ENCODE measurements at regions not wholly inside any gene's neighbourhood (a gene's known extent, or its start where the extent isn't known, plus 50 kb on each side); places are given as distances from the start of the nearest gene placed in this dataset.

DNA sequence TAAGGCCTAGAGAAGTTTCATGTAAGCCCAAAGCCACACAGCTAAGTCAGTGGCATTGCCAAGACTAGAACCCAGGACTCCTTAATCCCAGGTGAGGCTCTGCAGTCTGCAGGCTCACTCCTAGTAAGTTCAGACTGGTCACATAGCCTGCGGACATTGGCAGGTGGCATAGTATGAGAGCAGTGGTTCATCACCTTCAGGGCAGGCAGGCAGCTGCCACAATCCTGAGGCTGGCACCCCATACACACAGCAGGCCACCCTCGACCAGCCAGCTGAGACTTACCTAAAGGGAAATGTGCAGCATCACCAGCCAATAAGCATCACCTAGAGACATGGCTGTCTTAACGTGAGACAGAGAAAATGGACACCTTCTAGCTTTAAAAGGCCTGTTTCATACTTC is 231.6 kb upstream of the UBASH3B start:
- TF ChIP-seq, protein P1, sequence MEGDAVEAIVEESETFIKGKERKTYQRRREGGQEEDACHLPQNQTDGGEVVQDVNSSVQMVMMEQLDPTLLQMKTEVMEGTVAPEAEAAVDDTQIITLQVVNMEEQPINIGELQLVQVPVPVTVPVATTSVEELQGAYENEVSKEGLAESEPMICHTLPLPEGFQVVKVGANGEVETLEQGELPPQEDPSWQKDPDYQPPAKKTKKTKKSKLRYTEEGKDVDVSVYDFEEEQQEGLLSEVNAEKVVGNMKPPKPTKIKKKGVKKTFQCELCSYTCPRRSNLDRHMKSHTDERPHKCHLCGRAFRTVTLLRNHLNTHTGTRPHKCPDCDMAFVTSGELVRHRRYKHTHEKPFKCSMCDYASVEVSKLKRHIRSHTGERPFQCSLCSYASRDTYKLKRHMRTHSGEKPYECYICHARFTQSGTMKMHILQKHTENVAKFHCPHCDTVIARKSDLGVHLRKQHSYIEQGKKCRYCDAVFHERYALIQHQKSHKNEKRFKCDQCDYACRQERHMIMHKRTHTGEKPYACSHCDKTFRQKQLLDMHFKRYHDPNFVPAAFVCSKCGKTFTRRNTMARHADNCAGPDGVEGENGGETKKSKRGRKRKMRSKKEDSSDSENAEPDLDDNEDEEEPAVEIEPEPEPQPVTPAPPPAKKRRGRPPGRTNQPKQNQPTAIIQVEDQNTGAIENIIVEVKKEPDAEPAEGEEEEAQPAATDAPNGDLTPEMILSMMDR (IDR thresholded peaks at IDR 0.05; ENCODE audit: low read depth, low read length, missing control alignments) = no peak
- H3K4me3 ChIP-seq (ENCODE audit: low read depth, low read length) = no peak overlapping the region
- in situ Hi-C loops (cut with HindIII; ENCODE audit: low sequenced_read_pairs) = no loop called here
- DNase-seq (ENCODE audit: low read depth) = no peak

DNA sequence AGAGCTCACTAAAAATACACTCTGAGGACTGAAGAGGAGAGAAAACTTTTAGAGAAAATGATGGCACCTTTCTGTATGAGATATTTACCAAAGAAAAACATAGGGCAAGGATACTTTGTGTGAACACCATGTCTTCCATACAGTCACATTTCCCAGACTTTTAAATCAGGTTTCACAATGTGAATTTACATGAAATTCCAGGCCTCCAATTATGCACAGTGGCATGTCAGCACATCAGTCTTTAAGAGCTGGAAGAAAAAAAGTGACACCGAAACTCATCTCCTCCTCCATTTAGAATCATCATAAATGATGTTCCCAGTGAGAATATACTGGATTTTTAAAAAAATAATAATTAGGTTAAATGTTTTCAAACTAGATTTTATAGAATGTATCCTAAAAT is 232.2 kb upstream of the UBASH3B start:
- H3K4me3 ChIP-seq (ENCODE audit: low read depth, low read length) = no peak overlapping the region
- DNase-seq (ENCODE audit: low read depth) = no peak
- TF ChIP-seq, protein P1 (IDR thresholded peaks at IDR 0.05; ENCODE audit: low read depth, low read length, missing control alignments) = no peak
- in situ Hi-C loops (cut with HindIII; ENCODE audit: low sequenced_read_pairs) = no loop called here

DNA sequence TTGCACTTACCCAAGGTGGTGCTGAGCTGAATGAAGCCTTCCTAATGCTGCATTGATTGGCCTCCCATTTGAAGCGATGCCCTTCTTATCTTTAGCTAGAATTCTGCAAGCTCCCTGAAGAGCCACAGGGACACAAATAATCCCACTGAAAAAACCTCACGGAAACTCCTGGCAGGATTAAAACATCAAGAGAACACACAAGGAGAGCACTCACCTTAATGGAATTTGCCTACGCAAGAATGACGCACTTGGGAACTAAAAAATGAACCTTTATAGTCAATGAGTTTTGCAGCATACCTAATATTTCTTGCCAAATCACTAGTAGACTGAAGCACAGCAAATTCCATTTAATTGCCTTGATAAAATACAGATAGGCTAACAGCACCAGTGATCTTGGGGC is 232.8 kb upstream of the UBASH3B start:
- in situ Hi-C loops (cut with HindIII; ENCODE audit: low sequenced_read_pairs) = no loop called here
- no peak overlapping the region for H3K4me3 ChIP-seq (ENCODE audit: low read depth, low read length)
- no peak for DNase-seq (ENCODE audit: low read depth)
- TF ChIP-seq, protein P1 (IDR thresholded peaks at IDR 0.05; ENCODE audit: low read depth, low read length, missing control alignments) = no peak

DNA sequence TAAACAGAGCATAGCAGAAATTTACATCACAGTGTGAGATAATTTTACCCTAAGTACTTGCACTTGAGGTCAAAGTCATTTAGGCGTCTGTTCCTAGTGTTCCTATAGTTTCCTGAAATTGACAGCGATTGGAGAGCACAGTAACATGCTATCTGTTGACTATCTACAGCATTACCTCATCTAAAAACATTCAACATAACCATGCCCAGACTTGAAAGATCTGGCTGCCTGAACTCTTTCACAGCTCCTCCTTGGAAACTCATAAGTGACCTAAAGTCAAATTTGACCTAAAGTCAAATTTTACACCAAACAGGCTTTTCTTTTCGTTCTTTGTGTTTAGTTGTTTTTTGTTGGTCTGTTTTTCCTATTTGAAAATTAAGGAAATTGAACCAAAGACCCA is 233.8 kb upstream of the UBASH3B start:
- TF ChIP-seq, protein P1 (IDR thresholded peaks at IDR 0.05; ENCODE audit: low read depth, low read length, missing control alignments) = no peak
- no peak for DNase-seq (ENCODE audit: low read depth)
- in situ Hi-C loops (cut with HindIII; ENCODE audit: low sequenced_read_pairs) = no loop called here
- no peak overlapping the region for H3K4me3 ChIP-seq (ENCODE audit: low read depth, low read length)

DNA sequence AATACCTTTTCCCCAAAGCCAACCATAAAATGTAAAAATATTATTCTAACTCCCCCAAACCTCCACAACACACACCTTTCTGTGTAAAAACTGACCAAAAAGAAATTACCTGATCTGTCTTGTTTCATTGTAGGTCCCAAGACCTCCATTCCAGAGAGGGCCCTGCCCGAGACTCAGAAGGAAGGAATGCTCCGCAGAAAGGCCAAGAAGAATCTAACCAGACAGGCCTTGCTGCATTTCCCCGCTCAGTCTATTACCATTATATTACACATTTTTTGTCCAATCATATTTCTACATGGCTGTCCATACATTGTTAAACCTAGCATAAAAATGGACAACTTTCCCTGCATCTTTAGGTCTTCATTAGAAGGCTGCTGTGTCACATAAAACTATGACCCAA is 237.5 kb upstream of the UBASH3B start:
- in situ Hi-C loops (cut with HindIII; ENCODE audit: low sequenced_read_pairs) = no loop called here
- no peak overlapping the region for H3K4me3 ChIP-seq (ENCODE audit: low read depth, low read length)
- TF ChIP-seq, protein P1 (IDR thresholded peaks at IDR 0.05; ENCODE audit: low read depth, low read length, missing control alignments) = no peak
- no peak for DNase-seq (ENCODE audit: low read depth)

DNA sequence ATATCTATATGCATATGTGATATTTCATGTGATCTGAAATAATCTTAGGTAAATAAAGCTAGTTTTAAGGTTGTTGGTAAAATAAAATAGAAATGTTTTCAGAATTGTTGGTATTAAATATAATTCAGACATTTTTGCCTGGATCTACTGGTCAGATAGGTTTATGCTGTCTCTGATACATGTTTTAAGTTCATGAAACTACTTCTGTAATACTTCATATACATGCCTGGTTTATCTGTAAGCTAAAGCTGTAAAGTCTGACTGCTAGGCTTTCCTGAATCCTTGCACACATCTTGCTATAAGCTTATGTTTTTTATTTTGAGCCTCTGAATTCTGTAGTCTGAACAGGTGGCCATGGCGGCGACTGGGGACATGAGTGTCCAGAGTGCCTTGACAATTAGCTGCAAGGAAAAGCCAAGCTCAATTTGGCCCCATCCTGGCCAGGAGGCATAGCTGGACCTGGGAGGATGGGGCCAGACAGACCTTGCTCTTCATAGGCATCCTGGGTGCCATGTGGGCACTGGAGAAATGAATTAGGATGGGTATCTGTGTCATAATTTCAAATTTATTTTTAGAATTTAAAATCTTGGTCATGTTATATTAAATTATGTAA is 241.0 kb upstream of the UBASH3B start:
- no peak for DNase-seq (ENCODE audit: low read depth)
- TF ChIP-seq, protein P1 (IDR thresholded peaks at IDR 0.05; ENCODE audit: low read depth, low read length, missing control alignments) = no peak
- in situ Hi-C loops (cut with HindIII; ENCODE audit: low sequenced_read_pairs) = no loop called here

More for the DNA sequence above, 241.0 kb upstream of the UBASH3B start:
- no peak overlapping the region for H3K4me3 ChIP-seq (ENCODE audit: low read depth, low read length)

All from astrocyte of the cerebellum (primary cell).